Progenitor cell of endocrine pancreas (in vitro differentiated cells): ENCODE measurements at regions not wholly inside any gene's neighbourhood (a gene's known extent, or its start where the extent isn't known, plus 50 kb on each side); places are given as distances from the start of the nearest gene placed in this dataset.

Source experiments
- DNase-seq: peaks from one replicate; pipeline ENCODE4 v3.0.0; 2021; ENCODE audit warnings: low spot score; ENCODE audit not compliant: unreplicated experiment
- H3K27ac Mint-ChIP-seq: 2 replicates; pipeline ENCODE4 v1.8.0; 2021; ENCODE audit warnings: mild to moderate bottlenecking, moderate library complexity, mixed read lengths
- H3K27me3 Mint-ChIP-seq: 2 replicates; pipeline ENCODE4 v1.8.0; 2021; ENCODE audit warnings: mixed read lengths
- H3K36me3 Mint-ChIP-seq: 2 replicates; pipeline ENCODE4 v1.8.0; 2022; ENCODE audit warnings: mixed read lengths; ENCODE audit not compliant: insufficient read depth
- H3K4me1 Mint-ChIP-seq: 2 replicates; pipeline ENCODE4 v1.8.0; 2021; ENCODE audit warnings: low read depth, mixed read lengths
- H3K4me3 Mint-ChIP-seq: 2 replicates; pipeline ENCODE4 v1.8.0; 2021; ENCODE audit warnings: low read depth, mild to moderate bottlenecking, moderate library complexity, mixed read lengths
- H3K9me3 Mint-ChIP-seq: 2 replicates; pipeline ENCODE4 v1.8.0; 2021; ENCODE audit warnings: low read depth, mixed read lengths
- CTCF ChIP-seq: fragments of 200-600 bp; sonication (generic); IDR thresholded peaks from one replicate; pipeline ENCODE4 v1.5.0; 2021; ENCODE audit warnings: antibody characterized with exemption, mild to moderate bottlenecking; ENCODE audit not compliant: unreplicated experiment

GRCh38 chr2:83941886-83942285 lies 517.2 kb downstream of the SUCLG1 start:
- no peak overlapping the region for H3K27ac Mint-ChIP-seq
- TF ChIP-seq CTCF = no peak
- H3K27me3 Mint-ChIP-seq = no peaks in the 10 kb centered on the region
- no peaks in the 10 kb centered on the region for H3K36me3 Mint-ChIP-seq
- no peaks in the 10 kb centered on the region for H3K9me3 Mint-ChIP-seq
- no peak overlapping the region for H3K4me3 Mint-ChIP-seq
- no peak for DNase-seq
- H3K4me1 Mint-ChIP-seq = peaks cover 8% of the 10 kb centered on the region

GRCh38 chr2:83933749-83934148 lies 525.3 kb downstream of the SUCLG1 start:
- Mint-ChIP-seq H3K4me3 (no peak overlapping the region), H3K9me3 (no peaks in the 10 kb centered on the region), H3K36me3 (no peaks in the 10 kb centered on the region), H3K27ac (no peak overlapping the region), H3K27me3 (no peaks in the 10 kb centered on the region), H3K4me1 (peaks cover 8% of the 10 kb centered on the region)
- no peak for TF ChIP-seq CTCF
- no peak for DNase-seq

GRCh38 chr2:83923531-83923930 lies 535.5 kb downstream of the SUCLG1 start:
- Mint-ChIP-seq H3K36me3 (no peaks in the 10 kb centered on the region), H3K4me3 (no peak overlapping the region), H3K4me1 (peaks cover 10% of the 10 kb centered on the region), H3K27me3 (no peaks in the 10 kb centered on the region), H3K9me3 (peaks cover 8% of the 10 kb centered on the region), H3K27ac (no peak overlapping the region)
- DNase-seq = no peak
- TF ChIP-seq CTCF = no peak

- H3K36me3 Mint-ChIP-seq = no peaks in the 10 kb centered on the region
- peaks cover 7% of the 10 kb centered on the region for H3K4me1 Mint-ChIP-seq
- DNase-seq = no peak
- H3K9me3 Mint-ChIP-seq = peaks cover 4% of the 10 kb centered on the region
- no peak overlapping the region for H3K27ac Mint-ChIP-seq
- no peak for TF ChIP-seq CTCF
- no peaks in the 10 kb centered on the region for H3K27me3 Mint-ChIP-seq
- no peak overlapping the region for H3K4me3 Mint-ChIP-seq
These were observed 542.5 kb downstream of the SUCLG1 start for GRCh38 chr2:83916559-83916958.

GRCh38 chr2:83915381-83915780 lies 543.7 kb downstream of the SUCLG1 start:
- peaks cover 7% of the 10 kb centered on the region for H3K4me1 Mint-ChIP-seq
- no peak overlapping the region for H3K27ac Mint-ChIP-seq
- no peaks in the 10 kb centered on the region for H3K9me3 Mint-ChIP-seq
- TF ChIP-seq CTCF = no peak
- H3K4me3 Mint-ChIP-seq = no peak overlapping the region
- no peaks in the 10 kb centered on the region for H3K27me3 Mint-ChIP-seq
- DNase-seq = no peak
- no peaks in the 10 kb centered on the region for H3K36me3 Mint-ChIP-seq
